ENCODE measurements at regions not wholly inside any gene's neighbourhood (a gene's known extent, or its start where the extent isn't known, plus 50 kb on each side); places are given as distances from the start of the nearest gene placed in this dataset.
"Not testable (repeated sequence)": the region's sequence is repeated elsewhere in the genome, so short reads cannot be mapped to it uniquely, and the experiment has no call there.

DNA sequence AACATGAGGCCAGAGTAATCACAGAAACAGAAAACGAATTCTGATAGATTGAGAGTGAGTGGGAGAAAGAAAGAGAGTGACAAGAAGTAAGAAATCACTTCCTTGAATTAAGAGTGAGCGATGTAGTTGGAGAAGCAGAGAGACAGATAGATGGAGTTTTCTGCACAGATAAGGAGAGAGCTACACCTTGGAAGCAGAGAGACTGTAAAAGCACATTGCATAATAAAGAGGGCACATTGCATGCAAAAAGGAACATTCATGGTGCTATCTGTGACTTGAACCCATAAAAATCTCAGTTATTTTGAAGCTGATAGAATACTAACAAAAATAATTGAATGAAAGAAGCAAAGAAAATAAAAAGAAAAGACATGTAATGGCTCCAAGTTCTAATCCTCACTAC is 943.8 kb downstream of the NR2F1-AS1 start:
- Mint-ChIP-seq H3K27me3 (no peaks in the 10 kb centered on the region), H3K4me1 (no peaks in the 10 kb centered on the region), H3K36me3 (no peaks in the 10 kb centered on the region), H3K27ac (no peak overlapping the region), H3K4me3 (no peak overlapping the region), H3K9me3 (peaks cover 4% of the 10 kb centered on the region)
- ATAC-seq = no peak

DNA sequence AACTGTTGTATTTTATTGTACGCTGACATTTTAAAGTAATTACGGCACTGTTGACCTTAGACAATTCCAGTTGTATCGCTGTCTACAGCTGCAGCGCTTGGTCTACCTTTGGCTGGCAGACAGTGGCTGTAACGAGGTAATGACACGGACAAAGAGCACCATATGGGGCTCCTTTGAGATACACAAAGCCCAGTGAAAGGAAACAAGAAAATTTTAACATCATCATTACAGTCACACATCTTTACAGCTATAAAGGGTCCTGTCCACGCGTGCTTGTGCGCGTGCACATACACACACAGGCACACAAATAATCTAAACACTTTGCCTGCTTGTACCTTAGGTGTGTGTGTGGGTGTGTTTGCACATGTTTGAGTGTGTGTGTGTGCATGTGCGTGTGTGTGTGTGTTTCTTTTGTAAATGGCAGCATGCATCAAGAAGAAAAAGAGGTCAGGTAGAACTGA is 946.0 kb downstream of the NR2F1-AS1 start:
- ATAC-seq = no peak
- H3K27ac Mint-ChIP-seq = no peak overlapping the region
- H3K36me3 Mint-ChIP-seq = no peaks in the 10 kb centered on the region
- H3K27me3 Mint-ChIP-seq = no peaks in the 10 kb centered on the region
- H3K4me1 Mint-ChIP-seq = no peaks in the 10 kb centered on the region
- no peak overlapping the region for H3K4me3 Mint-ChIP-seq
- peaks cover 4% of the 10 kb centered on the region for H3K9me3 Mint-ChIP-seq

DNA sequence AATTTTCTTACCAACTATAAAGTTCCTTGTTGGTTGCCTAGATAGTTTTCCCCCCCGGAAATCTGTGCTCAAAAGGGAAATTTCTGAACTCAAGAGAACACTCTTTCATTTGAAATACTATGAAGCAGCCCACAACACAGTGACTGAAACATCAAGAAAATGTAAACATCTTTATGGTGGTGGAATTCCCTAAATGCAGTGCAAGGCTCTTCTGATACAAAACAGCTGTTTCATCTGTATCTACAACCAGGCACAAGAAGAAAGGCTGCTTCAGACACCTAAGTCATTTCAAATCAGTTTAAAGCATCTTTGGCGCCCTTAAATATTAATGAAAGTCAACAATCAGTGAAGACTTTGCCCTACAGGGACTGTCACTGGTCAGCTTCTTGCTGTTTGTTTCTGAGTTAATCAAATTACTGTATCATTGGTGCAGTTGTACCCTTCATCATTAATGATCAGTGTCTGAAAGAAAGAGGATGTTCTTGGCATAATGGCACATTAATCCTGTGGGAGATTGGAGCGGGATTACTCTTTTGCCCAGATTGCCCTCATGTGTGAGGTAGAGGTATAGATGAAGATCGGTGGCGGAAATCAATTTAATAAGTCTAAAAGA is 947.0 kb downstream of the NR2F1-AS1 start:
- no peak for ATAC-seq
- H3K4me1 Mint-ChIP-seq = no peaks in the 10 kb centered on the region
- peaks cover 4% of the 10 kb centered on the region for H3K9me3 Mint-ChIP-seq
- no peaks in the 10 kb centered on the region for H3K36me3 Mint-ChIP-seq
- H3K27ac Mint-ChIP-seq = no peak overlapping the region
- no peaks in the 10 kb centered on the region for H3K27me3 Mint-ChIP-seq
- H3K4me3 Mint-ChIP-seq = no peak overlapping the region

DNA sequence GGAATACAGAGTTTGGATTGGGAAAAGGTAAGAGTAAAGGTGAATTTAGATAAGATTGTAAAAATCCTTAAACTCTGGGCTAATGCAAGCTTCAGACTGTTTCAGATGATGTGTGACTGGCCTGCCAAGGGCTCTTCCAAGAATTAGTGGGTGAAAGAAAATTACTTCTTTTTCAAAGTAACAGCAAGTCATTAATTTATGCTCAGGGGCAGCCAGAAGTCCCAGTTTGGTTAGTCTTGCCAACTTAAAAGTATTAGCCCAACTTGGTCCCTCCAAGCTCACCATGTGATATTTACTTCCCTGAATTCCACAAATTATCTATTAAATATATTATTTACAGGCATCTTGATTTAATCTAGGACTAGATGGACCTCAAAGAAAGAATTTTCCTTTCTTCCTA is 947.8 kb downstream of the NR2F1-AS1 start:
- ATAC-seq = no peak
- Mint-ChIP-seq H3K9me3 (peaks cover 4% of the 10 kb centered on the region), H3K4me1 (no peaks in the 10 kb centered on the region), H3K36me3 (no peaks in the 10 kb centered on the region), H3K27ac (no peak overlapping the region), H3K27me3 (no peaks in the 10 kb centered on the region), H3K4me3 (no peak overlapping the region)

DNA sequence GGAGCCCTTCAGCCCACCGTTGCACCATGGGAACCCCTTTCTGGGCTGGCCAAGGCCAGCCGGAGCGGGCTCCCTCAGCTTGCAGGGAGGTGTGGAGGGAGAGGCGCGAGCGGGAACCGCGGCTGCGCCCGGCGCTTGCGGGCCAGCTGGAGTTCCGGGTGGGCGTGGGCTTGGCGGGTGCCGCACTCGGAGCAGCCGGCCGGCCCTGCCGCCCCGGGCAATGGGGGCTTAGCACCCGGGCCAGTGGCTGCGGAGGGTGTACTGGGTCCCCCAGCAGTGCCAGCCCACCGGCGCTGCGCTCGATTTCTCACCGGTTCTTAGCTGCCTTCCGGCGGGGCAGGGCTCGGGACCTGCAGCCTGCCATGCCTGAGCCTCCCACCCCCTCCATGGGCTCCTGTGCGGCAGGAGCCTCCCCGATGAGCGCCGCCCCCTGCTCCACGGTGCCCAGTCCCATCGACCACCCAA is 949.8 kb downstream of the NR2F1-AS1 start:
- not testable (repeated sequence) for H3K27ac Mint-ChIP-seq, ATAC-seq, H3K36me3 Mint-ChIP-seq, H3K4me1 Mint-ChIP-seq, H3K4me3 Mint-ChIP-seq, H3K9me3 Mint-ChIP-seq, H3K27me3 Mint-ChIP-seq

DNA sequence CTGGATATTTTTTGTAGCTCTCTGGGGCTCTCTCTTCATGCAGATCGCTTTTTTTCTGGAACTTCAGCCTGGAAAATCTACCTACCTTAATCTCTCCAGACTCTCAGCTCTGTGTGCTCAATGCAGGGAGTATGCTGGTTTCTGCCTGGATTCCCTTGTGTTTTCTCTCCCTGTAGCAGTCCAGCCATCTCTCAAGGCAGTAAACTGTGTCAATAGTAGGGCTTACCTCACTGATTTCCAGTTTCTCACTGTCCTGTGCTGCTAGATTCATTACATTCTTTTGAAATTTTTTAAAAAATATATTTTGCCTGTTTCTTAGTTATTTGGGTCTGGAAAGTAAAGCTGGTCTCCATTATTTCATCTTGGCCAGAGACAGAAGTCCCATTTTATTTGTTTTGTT is 951.4 kb downstream of the NR2F1-AS1 start:
- Mint-ChIP-seq H3K4me1 (no peaks in the 10 kb centered on the region), H3K9me3 (peaks cover 4% of the 10 kb centered on the region), H3K36me3 (no peaks in the 10 kb centered on the region), H3K27ac (no peak overlapping the region), H3K4me3 (no peak overlapping the region), H3K27me3 (no peaks in the 10 kb centered on the region)
- ATAC-seq = no peak

DNA sequence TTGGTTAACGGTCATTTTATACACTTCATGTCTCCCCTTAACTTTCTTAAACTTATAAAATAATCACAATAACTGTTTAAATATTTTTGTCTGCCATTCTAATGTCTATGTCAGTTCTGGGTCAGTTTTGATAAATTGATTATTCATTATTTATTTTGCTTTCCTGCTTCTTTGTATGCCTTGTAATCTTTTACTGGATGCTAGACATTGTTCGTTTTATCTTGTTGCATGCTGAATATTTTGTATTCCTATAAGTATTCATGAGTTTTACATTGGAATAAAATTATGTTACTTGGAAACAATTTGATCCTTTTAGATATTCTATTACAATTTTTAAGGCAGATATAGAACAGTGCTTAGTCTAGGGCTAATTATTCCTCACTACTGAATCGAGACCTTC is 952.0 kb downstream of the NR2F1-AS1 start:
- Mint-ChIP-seq H3K27me3 (no peaks in the 10 kb centered on the region), H3K4me3 (no peak overlapping the region), H3K9me3 (no peaks in the 10 kb centered on the region), H3K4me1 (no peaks in the 10 kb centered on the region), H3K27ac (no peak overlapping the region), H3K36me3 (no peaks in the 10 kb centered on the region)
- ATAC-seq = no peak

DNA sequence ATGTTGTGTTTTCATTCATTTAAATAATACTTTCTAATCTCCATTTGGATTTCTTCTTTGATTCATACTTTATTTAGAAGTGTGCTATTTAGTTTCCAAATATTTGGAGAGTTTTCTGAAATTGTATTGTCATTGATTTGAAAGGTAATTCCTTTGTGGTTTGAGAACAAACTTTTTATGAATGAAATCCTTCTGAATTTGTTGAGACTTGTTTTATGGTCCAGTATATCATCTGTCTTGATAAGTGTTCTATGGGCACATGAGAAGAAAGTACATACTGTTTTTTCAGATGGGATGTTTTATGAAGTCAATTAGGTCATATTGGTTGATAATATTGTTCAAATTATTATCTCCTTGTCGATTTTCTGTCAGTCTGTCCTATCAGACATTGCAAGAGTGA is 953.8 kb downstream of the NR2F1-AS1 start:
- no peak overlapping the region for H3K27ac Mint-ChIP-seq
- H3K4me3 Mint-ChIP-seq = no peak overlapping the region
- H3K9me3 Mint-ChIP-seq = peaks cover 4% of the 10 kb centered on the region
- no peak for ATAC-seq
- H3K27me3 Mint-ChIP-seq = no peaks in the 10 kb centered on the region
- no peaks in the 10 kb centered on the region for H3K36me3 Mint-ChIP-seq
- H3K4me1 Mint-ChIP-seq = no peaks in the 10 kb centered on the region

DNA sequence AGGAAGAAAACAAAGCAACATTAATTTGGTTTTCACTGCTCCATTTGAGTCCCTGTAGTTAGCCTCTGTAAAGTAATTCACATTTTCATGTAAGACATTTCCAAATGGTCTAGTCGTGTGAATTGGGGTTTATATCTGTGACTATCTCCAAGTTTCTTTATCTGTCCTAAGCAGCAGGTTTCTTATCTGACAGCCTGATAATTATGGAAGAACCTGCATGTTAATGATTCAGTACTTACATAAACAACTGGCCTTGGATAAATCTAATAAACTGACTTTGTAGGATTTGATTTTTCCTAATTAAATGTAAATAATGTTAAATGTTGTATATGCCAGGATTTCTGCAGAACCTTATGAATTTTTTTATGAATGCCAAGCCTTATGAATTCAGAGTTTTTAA is 964.9 kb downstream of the NR2F1-AS1 start:
- H3K27me3 Mint-ChIP-seq = no peaks in the 10 kb centered on the region
- no peak overlapping the region for H3K4me3 Mint-ChIP-seq
- no peaks in the 10 kb centered on the region for H3K4me1 Mint-ChIP-seq
- H3K9me3 Mint-ChIP-seq = peaks cover 3% of the 10 kb centered on the region
- ATAC-seq = no peak
- no peaks in the 10 kb centered on the region for H3K36me3 Mint-ChIP-seq
- H3K27ac Mint-ChIP-seq = no peak overlapping the region

DNA sequence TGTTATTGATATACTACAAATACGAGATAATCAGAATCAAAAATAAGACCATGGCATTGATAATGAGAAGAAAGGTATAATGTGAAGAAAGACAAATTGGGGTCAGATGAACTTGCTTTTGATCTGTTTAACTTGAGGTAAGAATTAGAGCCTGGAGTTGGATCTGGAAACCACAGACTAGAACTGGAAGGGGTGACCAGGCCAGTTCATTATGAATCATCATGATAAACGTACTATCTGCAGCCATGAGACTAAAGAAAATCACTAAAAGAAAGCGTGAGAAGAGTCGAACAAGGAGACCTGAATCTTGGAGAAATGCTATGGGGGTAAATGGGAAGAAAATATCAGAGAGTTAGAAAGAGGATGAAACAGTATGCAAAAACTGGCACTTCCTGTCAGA is 967.5 kb downstream of the NR2F1-AS1 start:
- Mint-ChIP-seq H3K4me3 (no peak overlapping the region), H3K4me1 (no peaks in the 10 kb centered on the region), H3K36me3 (no peaks in the 10 kb centered on the region), H3K9me3 (peaks cover 2% of the 10 kb centered on the region), H3K27ac (no peak overlapping the region), H3K27me3 (no peaks in the 10 kb centered on the region)
- ATAC-seq = no peak

DNA sequence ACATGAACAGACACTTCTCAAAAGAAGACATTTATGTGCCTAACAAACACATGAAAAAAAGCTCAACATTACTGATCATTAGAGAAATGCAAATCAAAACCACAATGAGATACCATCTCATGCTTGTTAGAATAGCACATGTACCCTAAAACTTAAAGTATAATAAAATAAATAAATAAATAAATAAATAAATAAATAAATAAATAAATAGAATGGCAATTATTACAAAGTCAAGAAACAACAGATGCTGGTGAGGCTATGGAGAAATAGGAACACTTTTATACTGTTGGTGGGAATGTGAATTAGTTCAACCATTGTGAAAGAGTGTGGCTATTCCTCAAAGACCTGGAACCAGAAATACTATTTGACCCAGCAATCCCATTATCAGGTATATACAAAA is 970.6 kb downstream of the NR2F1-AS1 start:
- not testable (repeated sequence) for H3K36me3 Mint-ChIP-seq, H3K4me3 Mint-ChIP-seq, H3K4me1 Mint-ChIP-seq, ATAC-seq, H3K27ac Mint-ChIP-seq, H3K27me3 Mint-ChIP-seq, H3K9me3 Mint-ChIP-seq

DNA sequence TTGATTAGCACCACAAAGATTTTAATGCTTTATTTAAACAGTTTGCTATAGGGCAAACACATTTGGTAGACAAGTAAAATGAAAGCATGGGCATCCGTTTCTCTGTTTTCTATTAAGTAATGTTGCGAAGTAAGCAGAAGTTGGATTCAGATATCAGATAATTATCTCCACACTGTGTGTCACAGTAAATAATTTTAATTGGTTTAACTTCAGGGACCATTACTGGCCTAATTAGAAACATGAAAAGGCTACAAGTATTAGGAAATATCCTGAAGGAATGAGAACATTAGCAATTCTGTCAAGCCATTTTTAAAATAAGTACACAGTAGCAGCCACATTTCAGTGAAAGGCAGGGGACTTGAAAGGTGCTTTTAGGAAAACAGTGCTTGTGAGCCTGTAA is 975.4 kb downstream of the NR2F1-AS1 start:
- Mint-ChIP-seq H3K36me3 (no peaks in the 10 kb centered on the region), H3K9me3 (peaks cover 3% of the 10 kb centered on the region)

DNA sequence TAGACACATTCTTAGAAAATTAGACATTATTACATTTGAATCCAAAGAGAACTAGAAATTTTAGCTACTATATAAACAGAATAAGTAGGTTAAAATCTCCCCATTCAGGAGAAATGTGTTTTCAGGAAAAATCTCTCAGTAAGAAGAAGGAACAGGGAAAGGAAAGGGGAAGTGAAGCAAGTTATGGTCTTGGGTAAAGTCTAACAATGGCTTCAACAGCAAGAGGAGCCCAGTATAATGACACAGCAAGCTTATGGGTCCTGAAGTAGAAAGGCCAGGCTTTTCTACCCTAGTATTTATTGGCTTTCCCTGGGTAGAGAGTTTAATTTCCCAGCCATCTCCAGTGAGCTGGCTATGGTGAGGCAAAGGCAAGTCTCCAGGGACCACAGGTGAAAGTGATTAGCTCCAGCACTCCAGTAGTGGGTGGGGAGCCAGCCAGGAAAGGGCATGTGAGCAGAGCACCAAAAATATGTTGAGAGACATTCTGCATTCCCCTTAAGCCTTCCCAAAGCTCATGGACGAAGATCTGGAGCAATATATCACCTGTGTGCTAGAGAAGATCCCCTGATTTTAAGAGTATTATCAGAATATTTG is 981.7 kb downstream of the NR2F1-AS1 start:
- ATAC-seq = no peak
- Mint-ChIP-seq H3K9me3 (peaks cover 3% of the 10 kb centered on the region), H3K36me3 (no peaks in the 10 kb centered on the region), H3K4me3 (no peak overlapping the region), H3K27ac (no peak overlapping the region), H3K27me3 (no peaks in the 10 kb centered on the region), H3K4me1 (no peaks in the 10 kb centered on the region)

More for the DNA sequence above, 975.4 kb downstream of the NR2F1-AS1 start:
- H3K4me1 Mint-ChIP-seq = no peaks in the 10 kb centered on the region
- no peak overlapping the region for H3K4me3 Mint-ChIP-seq
- ATAC-seq = no peak
- no peak overlapping the region for H3K27ac Mint-ChIP-seq
- H3K27me3 Mint-ChIP-seq = no peaks in the 10 kb centered on the region

DNA sequence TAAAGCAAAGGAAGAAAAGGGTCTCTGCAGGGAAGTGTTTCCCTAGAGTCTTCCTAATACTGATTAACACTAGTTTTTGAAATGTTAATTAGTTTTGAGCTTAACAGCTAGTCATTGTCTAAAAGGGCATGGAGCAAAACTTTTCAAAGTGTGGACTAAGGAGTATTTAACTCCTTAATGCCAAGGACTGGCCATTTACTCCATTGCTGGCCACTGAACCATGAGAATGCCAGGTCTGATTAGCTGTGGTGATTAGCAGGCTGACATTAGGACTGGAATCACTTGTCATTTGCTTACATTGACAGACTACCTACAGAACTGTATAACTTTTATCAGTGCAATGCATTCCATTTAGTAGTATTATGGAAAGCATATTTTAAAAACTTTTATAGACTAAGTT is 987.0 kb downstream of the NR2F1-AS1 start:
- H3K9me3 Mint-ChIP-seq = no peaks in the 10 kb centered on the region
- no peak overlapping the region for H3K27ac Mint-ChIP-seq
- no peaks in the 10 kb centered on the region for H3K4me1 Mint-ChIP-seq
- no peaks in the 10 kb centered on the region for H3K36me3 Mint-ChIP-seq
- H3K27me3 Mint-ChIP-seq = no peaks in the 10 kb centered on the region
- ATAC-seq = no peak
- H3K4me3 Mint-ChIP-seq = no peak overlapping the region

DNA sequence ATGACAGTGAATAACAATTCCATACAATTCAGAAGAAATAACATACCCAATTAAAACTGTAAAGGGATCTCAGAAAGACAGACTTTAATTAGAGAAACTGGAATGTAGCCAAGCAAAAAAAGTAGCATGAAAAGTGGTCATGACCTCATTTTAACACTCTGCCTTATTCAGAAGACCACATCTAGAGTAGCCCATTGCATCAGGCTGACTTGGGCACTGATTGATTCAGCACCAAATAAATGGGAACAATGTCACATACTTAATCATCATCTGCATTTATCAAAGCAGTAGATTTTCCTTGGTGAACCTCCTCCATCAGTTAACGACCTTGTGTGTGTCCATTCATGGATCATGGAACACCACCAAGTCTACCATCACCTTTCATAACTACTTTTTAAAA is 992.1 kb downstream of the NR2F1-AS1 start:
- H3K27me3 Mint-ChIP-seq = no peaks in the 10 kb centered on the region

DNA sequence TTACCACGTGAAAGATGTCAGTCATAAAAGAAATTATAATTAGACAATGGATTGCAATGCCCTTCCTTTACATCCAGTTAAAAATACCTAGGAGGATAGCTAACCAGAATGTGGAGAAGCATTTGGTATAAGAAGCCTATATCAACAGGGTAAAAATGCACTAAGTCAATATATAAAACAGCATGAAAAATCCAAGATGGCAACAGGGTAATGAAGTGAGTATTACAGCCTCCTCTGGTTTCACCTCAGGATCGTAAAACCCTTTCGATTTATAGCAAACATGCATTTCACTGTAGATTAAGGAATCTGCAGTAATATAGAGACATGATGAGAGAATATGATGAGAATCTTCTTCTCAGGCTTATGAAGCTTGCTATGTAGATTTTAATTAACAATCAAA is 999.3 kb downstream of the NR2F1-AS1 start:
- ATAC-seq = no peak
- Mint-ChIP-seq H3K4me3 (no peak overlapping the region), H3K27ac (no peak overlapping the region), H3K4me1 (no peaks in the 10 kb centered on the region), H3K9me3 (no peaks in the 10 kb centered on the region), H3K27me3 (no peaks in the 10 kb centered on the region), H3K36me3 (no peaks in the 10 kb centered on the region)

More for the DNA sequence above, 992.1 kb downstream of the NR2F1-AS1 start:
- peaks cover 4% of the 10 kb centered on the region for H3K9me3 Mint-ChIP-seq
- no peak overlapping the region for H3K27ac Mint-ChIP-seq
- H3K36me3 Mint-ChIP-seq = no peaks in the 10 kb centered on the region
- no peaks in the 10 kb centered on the region for H3K4me1 Mint-ChIP-seq
- no peak for ATAC-seq
- H3K4me3 Mint-ChIP-seq = no peak overlapping the region

All from stimulated activated memory B cell treated with anti-CD40 and anti-IgM and Interleukin-4, amounts not matched to agents 10 μg/mL and 1 μg/mL and 100 μg/mL, for 72 hours (primary cell).